RWPE1 (cell line): ENCODE measurements at regions not wholly inside any gene's neighbourhood (a gene's known extent, or its start where the extent isn't known, plus 50 kb on each side); places are given as distances from the start of the nearest gene placed in this dataset.

Experiments used
- CTCF ChIA-PET: fragments of 350-600 bp; sonication (Branson Sonifier 250); formaldehyde crosslinking; extraction: SDS; loops from one replicate; lab custom pipeline; 2021; lab: Yijun Ruan, JAX
- POLR2A ChIA-PET: fragments of 400-600 bp; formaldehyde crosslinking; extraction: SDS; loops from one replicate; lab custom pipeline; 2020; ENCODE audit warnings: antibody characterized with exemption; ENCODE audit not compliant: low non-redundant PET; lab: Yijun Ruan, JAX
- DNase-seq: peaks from one replicate; pipeline ENCODE4 v3.0.0; 2012; ENCODE audit warnings: low spot score
- H3K27ac ChIP-seq: fragments of 450-650 bp; 2 replicates; pipeline ENCODE4 v1.5.1; 2017
- CTCF ChIP-seq: fragments of 450-650 bp; conservative IDR thresholded peaks from 2 replicates; pipeline ENCODE4 v1.5.1; 2017; ENCODE audit warnings: low read depth, mild to moderate bottlenecking

- DNase-seq = peak; percentile 15
- TF ChIP-seq CTCF = no peak
- ChIA-PET CTCF (no interaction called here), POLR2A (no interaction called here)
- H3K27ac ChIP-seq = peak overlapping the region; percentile 50; the same call in 1 of the 2 replicates
Observed at GRCh38 chr1:115224636-115225035, 113.4 kb downstream of the NGF start.

- ChIA-PET POLR2A (no interaction called here), CTCF (interaction anchor here (1.0 kb wide), 1 partner anchor 84 kb away, joined by 3 read pairs; no protein-coding TSS in a partner anchor)
- DNase-seq = peak; percentile 71
- peak overlapping the region; percentile 88 for H3K27ac ChIP-seq
- TF ChIP-seq CTCF = no peak
Observed at GRCh38 chr1:115222616-115223402, 115.2 kb downstream of the NGF start.

GRCh38 chr1:115220340-115221270 is 117.4 kb downstream of the NGF start:
- no peak for TF ChIP-seq CTCF
- no peak for DNase-seq
- H3K27ac ChIP-seq = no peak overlapping the region
- POLR2A ChIA-PET = no interaction called here
- CTCF ChIA-PET = interaction anchor here (0.7 kb wide), 1 partner anchor 116 kb away, joined by 4 read pairs; no protein-coding TSS in a partner anchor

GRCh38 chr1:115219927-115220326 is 118.1 kb downstream of the NGF start:
- CTCF ChIA-PET = interaction anchor here (0.7 kb wide), 1 partner anchor 117 kb away, joined by 4 read pairs; no protein-coding TSS in a partner anchor

GRCh38 chr1:115218699-115219098 is 119.3 kb downstream of the NGF start:
- DNase-seq = no peak
- CTCF ChIA-PET = interaction anchor here (0.5 kb wide), 1 partner anchor 26 kb away, joined by 3 read pairs; no protein-coding TSS in a partner anchor
- POLR2A ChIA-PET = no interaction called here
- no peak for TF ChIP-seq CTCF
- no peak overlapping the region for H3K27ac ChIP-seq

More at GRCh38 chr1:115219927-115220326, 118.1 kb downstream of the NGF start:
- DNase-seq = no peak
- TF ChIP-seq CTCF = no peak
- POLR2A ChIA-PET = no interaction called here
- no peak overlapping the region for H3K27ac ChIP-seq

- CTCF ChIA-PET = interaction anchor here (0.6 to 0.7 kb wide), 2 partner anchors 82 to 732 kb away, joined by 3 read pairs; no protein-coding TSS in a partner anchor
- no peak for DNase-seq
- no peak overlapping the region for H3K27ac ChIP-seq
- TF ChIP-seq CTCF = no peak
- POLR2A ChIA-PET = no interaction called here
Observed at GRCh38 chr1:115218034-115218405, 120.0 kb downstream of the NGF start.
